ENCODE measurements at regions not wholly inside any gene's neighbourhood (a gene's known extent, or its start where the extent isn't known, plus 50 kb on each side); places are given as distances from the start of the nearest gene placed in this dataset.

- Histone ChIP-seq H3K9ac (ENCODE audit: extremely low read depth, insufficient read length, low read length) (no peak overlapping the region), H4K91ac (ENCODE audit: insufficient read length, low read depth, low read length) (no peak overlapping the region), H2BK15ac (ENCODE audit: low read depth, low read length) (no peak overlapping the region), H2BK5ac (ENCODE audit: insufficient read length, low read length) (no peak overlapping the region), H2BK120ac (ENCODE audit: low read depth, low read length, poor library complexity, severe bottlenecking) (no peak overlapping the region), H3K4me1 (ENCODE audit: insufficient read depth, low read length) (no peaks in the 10 kb centered on the region), H3K23ac (ENCODE audit: insufficient read length, low read depth, low read length) (no peak overlapping the region), H4K8ac (replicated peaks; ENCODE audit: insufficient read length, low read depth, low read length) (no peak overlapping the region), H3K56ac (ENCODE audit: insufficient read length, low read depth, low read length) (no peak overlapping the region), H2AFZ (ENCODE audit: low read length) (no peak overlapping the region), H3K18ac (ENCODE audit: insufficient read length, low read depth, low read length) (no peak overlapping the region), H3K27me3 (ENCODE audit: insufficient read depth, low read length) (no peaks in the 10 kb centered on the region), H2BK12ac (ENCODE audit: insufficient read length, low read depth, low read length) (no peak overlapping the region), H3K79me2 (ENCODE audit: insufficient read depth, low read length) (no peaks in the 10 kb centered on the region), H3K14ac (ENCODE audit: insufficient read depth, low read length) (no peak overlapping the region), H4K20me1 (ENCODE audit: control insufficient read depth, insufficient read depth, insufficient read length) (no peaks in the 10 kb centered on the region), H3K23me2 (ENCODE audit: insufficient read length, low read depth, low read length, poor library complexity, severe bottlenecking) (no peaks in the 10 kb centered on the region), H2AK5ac (ENCODE audit: insufficient read length, low read length) (no peak overlapping the region), H2BK20ac (ENCODE audit: low read depth, low read length, poor library complexity, severe bottlenecking) (no peak overlapping the region), H3K4ac (ENCODE audit: low read depth, low read length) (no peak overlapping the region), H3K9me3 (ENCODE audit: control insufficient read depth, low read depth, low read length) (no peaks in the 10 kb centered on the region), H3T11ph (ENCODE audit: low read length) (no peak overlapping the region), H3K27ac (ENCODE audit: insufficient read length, low read depth, low read length) (no peak overlapping the region), H4K5ac (ENCODE audit: insufficient read length, low read depth, low read length) (no peak overlapping the region), H3K4me2 (ENCODE audit: insufficient read depth, insufficient read length, low read length) (no peak overlapping the region), H3K79me1 (ENCODE audit: insufficient read depth, low read depth, low read length, poor library complexity, severe bottlenecking) (no peaks in the 10 kb centered on the region)
- TF ChIP-seq CTCF (conservative IDR thresholded peaks at IDR 0.05), result no peak
- Mint-ChIP-seq H3K36me3 (ENCODE audit: insufficient read depth in 1 of 3, low read depth in 3 of 3) (no peaks in the 10 kb centered on the region), H3K27ac (peak overlapping the region in 1 of 3 experiments; percentile 50; a peak in 1 of 7 replicates), H3K9me3 (no peaks in the 10 kb centered on the region), H3K4me1 (peaks cover 0 to 3% of the 10 kb centered on the region in 2 experiments; a peak in 1 of 4 replicates), H3K4me3 (no peak overlapping the region), H3K27me3 (ENCODE audit: low read depth) (no peaks in the 10 kb centered on the region)
- WGBS (ENCODE audit: extremely low coverage, insufficient read length, low lambda C conversion rate), result no CpG with 5 or more reads among the region's 4 CpGs
- DNase-seq, result no peak
Measured at GRCh38 chr1:221908573-221908972, 166.7 kb upstream of the DUSP10 start.
